HTR-8/SVneo (cell line): ENCODE measurements at regions not wholly inside any gene's neighbourhood (a gene's known extent, or its start where the extent isn't known, plus 50 kb on each side); places are given as distances from the start of the nearest gene placed in this dataset.

ENCODE experiments used
- DNase-seq: peaks from one replicate; pipeline ENCODE4 v3.0.0; 2011; ENCODE audit warnings: low spot score, mixed read lengths; ENCODE audit not compliant: insufficient read length
- FAIRE-seq: peaks from 2 replicates; lab custom pipeline; 2011; peaks lifted over from hg19 to GRCh38; lab: Jason Lieb, UNC

DNA sequence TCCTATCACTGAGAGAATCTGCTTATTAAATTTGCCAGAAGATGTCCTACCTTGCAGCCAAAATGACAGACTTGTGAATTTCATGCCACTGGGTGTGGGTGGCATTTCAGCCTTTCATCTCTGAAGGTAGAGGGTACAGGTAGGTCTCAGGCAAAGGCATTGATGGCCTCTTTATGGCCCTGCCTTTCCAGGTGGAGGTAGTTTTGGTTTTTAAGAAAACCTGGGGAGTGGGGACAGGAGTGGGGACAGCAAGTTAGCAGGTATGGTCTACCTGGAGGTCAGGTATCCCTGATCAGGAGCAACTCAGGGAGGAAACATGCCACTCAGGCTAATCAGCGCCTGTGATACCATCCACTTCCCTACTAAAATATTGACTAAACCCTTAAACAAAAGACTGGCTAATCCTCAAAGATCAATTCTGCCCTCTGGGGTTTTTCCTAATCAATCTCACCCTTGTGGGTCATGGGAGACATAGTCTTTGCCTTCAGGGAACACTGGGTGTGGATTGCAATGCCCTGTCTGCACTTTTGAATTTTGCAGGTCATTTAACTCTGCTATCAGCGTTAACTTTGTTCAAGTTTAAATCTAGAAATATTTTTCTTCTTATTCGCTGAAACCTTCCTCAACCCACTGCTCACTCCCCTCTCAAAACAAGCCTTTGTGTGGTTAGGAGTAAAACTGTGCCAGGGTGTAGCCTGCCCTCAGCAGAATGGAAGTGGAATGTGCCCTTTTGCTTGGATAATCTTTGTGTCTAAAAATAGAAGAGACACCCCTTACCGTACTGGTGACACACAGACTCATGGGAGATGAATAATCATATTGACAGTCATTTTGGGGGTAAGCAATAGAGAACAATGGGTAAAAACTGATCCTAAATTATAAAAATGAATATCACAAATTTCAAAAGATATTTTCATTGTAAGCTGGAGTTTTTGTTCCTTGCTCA, 233.7 kb downstream of the COG6 start:
- no peak for FAIRE-seq
- DNase-seq: no peak

GRCh38 chr13:39890537-39890936, 235.1 kb downstream of the COG6 start:
- DNase-seq (no peak), FAIRE-seq (no peak)

GRCh38 chr13:39892721-39893685, 237.5 kb downstream of the COG6 start:
- FAIRE-seq (no peak), DNase-seq (no peak)

GRCh38 chr13:39893808-39894207, 238.3 kb downstream of the COG6 start:
- FAIRE-seq: no peak
- DNase-seq: no peak

DNA sequence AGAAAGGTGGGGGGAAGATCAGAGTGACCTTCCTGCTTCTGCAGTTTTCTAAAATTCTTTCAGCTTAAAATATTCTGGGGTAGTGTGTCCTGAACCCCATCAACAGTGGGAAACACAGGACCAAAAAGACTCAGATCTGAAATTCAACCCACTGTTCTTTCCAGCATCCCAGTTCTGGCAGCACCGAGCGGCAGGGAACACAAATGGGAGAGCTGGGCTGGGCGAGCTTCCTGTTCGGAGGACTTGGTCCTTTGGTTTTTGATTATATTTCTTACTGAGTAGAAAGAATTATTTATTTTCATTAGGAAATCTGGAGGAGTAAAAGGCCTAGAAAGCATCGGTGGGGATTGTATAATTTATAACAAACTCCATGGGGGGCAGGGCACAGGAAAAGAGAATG, 239.1 kb downstream of the COG6 start:
- DNase-seq (no peak), FAIRE-seq (no peak)

DNA sequence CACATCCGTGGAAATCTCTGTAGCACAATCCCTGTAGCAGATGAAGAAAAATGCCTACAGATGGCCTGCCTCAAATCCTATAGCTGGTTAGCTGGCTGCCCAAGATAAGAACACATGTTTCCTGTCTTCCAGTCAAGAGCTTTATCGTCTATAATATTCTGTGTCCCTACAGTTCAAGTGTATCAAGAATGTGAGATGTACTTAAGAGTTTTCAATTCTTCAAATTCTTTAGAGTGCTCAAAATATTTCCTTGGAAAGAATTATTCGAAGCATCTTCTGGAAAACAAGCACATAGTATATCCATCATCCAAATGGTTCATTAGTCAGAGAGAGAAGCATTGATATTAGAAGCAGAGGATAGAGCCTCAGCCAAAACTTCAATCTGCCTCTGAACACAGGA, 239.8 kb downstream of the COG6 start:
- FAIRE-seq (no peak), DNase-seq (no peak)

DNA sequence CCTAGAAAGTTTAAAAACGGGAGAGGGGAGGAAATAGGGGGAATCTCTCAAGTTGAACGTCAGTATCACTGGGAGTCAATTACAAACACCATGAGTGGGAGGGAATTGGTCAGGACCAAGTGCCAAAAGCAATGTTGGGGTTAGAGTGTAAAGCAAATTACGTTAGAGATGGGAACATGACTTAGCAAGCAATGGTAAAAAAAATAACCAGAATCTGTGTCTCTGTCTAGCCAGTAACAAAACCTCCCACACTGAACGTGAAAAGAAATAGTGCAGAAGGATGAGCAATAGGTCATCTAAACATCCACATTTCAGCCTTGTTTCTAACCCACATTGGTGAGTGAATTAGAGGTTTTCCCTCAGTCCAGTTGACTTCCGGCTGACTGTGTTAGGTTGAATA, 242.2 kb downstream of the COG6 start:
- FAIRE-seq (no peak), DNase-seq (no peak)

DNA sequence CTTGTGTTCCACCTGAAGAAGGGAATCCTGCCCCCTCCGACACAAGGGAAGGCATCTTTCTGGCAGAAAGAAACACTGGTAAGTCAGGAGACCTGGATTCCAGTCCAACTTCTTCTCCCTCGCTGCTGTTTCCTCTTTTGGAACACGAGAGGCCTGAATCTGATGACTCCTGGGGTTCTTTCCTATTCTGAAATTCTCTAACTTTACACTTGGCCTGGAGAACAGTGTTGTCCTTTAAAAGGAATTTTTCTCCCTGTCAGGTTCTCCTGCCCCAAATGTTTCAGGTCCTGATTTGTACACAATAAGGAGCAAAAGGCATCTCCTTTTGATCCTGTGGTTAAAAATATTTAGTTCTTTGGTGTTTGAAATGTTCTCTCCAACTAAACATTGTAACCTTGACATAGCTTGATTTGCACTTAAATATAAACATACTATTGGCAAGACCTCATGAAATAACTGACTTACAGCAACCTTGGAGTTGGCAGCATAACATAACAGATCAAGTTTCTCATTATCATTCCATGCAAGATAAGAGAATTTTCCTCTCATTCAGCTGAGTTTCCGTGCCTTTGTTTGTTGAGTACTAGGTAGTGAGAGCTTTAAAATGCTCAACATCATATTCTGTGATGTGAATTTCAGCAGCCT, 244.8 kb downstream of the COG6 start:
- no peak for FAIRE-seq
- no peak for DNase-seq

DNA sequence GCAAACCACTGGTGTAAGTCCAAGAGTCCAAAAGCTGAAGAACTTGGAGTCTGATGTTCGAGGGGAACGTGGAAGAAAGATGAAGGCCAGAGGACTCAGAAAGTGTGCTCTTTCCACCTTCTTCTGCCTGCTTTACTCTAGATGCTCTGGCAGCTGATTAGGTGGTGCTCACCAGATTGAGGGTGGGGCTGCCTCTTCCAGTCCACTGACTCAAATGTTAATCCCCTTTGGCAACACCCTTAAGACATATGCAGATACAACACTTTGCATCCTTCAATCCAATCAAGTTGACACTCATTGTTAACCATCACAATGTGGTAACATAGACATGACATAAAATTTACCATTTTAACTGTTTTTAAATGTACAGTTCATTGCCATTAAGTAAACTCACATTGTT, 249.5 kb downstream of the COG6 start:
- DNase-seq (no peak), FAIRE-seq (no peak)

GRCh38 chr13:39909634-39910033, 254.2 kb downstream of the COG6 start:
- DNase-seq (no peak), FAIRE-seq (no peak)

GRCh38 chr13:39910041-39910440, 254.6 kb downstream of the COG6 start:
- DNase-seq (no peak), FAIRE-seq (no peak)

GRCh38 chr13:39910833-39911232, 255.4 kb downstream of the COG6 start:
- no peak for DNase-seq
- no peak for FAIRE-seq

- FAIRE-seq (no peak), DNase-seq (no peak)
Measured at GRCh38 chr13:39913339-39913738, 257.9 kb downstream of the COG6 start.

DNA sequence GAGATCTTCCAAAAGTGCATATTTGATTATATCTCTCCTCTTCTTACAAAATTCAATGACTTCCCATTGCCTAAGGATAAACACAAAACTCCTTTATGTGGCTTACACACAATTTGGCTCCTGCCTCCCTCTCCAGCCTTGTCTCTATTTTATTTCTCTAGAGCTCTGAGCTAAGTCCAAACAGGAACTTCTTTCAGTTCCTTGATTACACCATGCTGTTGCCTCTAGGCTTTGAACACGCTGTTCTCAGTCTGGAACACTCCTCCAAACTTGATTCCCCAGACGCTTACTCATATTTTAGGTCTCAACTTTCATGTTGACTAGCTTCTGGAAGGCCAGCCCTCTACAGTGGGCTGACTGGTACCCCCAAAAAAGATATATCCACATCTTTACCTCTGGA, 258.5 kb downstream of the COG6 start:
- DNase-seq (no peak), FAIRE-seq (no peak)

DNA sequence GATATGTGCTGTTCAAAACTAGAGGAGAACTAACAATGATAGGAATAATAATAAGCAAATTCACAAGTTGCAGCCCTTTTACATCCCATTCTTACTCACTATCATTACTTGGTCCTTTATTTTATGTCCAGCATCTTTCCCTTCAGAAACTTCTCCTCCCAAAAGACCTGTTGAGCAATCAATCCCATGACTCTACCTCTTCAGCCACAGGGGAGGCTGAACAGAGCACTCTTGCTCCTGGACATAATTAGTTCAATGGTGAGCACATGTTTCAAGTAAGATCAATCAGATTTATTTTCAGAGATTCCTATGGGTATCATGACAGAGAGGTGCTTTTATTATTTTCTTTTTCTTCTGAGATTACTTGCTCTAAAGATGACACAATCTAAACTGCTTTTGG, 260.0 kb downstream of the COG6 start:
- DNase-seq (no peak), FAIRE-seq (no peak)

- FAIRE-seq (no peak), DNase-seq (no peak)
Measured at GRCh38 chr13:39916330-39916729, 260.9 kb downstream of the COG6 start.

GRCh38 chr13:39918620-39919236, 263.3 kb downstream of the COG6 start:
- FAIRE-seq: no peak
- no peak for DNase-seq

- FAIRE-seq: no peak
- no peak for DNase-seq
Measured at GRCh38 chr13:39920613-39921012, 265.2 kb downstream of the COG6 start.

GRCh38 chr13:39926345-39926744, 270.9 kb downstream of the COG6 start:
- DNase-seq (no peak), FAIRE-seq (no peak)

GRCh38 chr13:39928261-39928660, 272.8 kb downstream of the COG6 start:
- FAIRE-seq: no peak
- no peak for DNase-seq
